ENCODE measurements at regions not wholly inside any gene's neighbourhood (a gene's known extent, or its start where the extent isn't known, plus 50 kb on each side); places are given as distances from the start of the nearest gene placed in this dataset.

DNA sequence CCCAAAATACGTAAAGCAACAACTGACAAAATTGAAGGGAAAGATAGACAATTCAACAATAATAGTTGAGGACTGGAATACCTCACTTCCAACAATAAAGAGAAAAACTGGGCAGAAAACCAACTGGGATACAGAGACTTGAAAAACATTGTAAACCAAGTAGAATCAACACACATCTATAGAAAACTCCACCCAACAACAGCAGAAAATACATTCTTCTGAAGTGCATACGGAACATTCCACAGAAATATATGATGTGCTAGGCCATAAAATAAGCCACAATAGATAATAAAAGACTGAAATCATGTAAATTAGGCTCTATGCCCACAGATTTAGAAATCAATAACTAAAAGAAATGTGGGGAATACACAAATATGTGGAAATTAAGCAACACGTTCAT is 98.4 kb upstream of the THBS1 start:
- Mint-ChIP-seq H3K4me3 (ENCODE audit: unreplicated experiment) (no peak overlapping the region), H3K27me3 (ENCODE audit: insufficient read depth, unreplicated experiment) (no peaks in the 10 kb centered on the region), H3K4me1 (ENCODE audit: low read depth, unreplicated experiment) (no peaks in the 10 kb centered on the region), H3K36me3 (ENCODE audit: insufficient read depth, unreplicated experiment) (no peaks in the 10 kb centered on the region), H3K9me3 (ENCODE audit: unreplicated experiment) (peaks cover 11% of the 10 kb centered on the region), H3K27ac (ENCODE audit: unreplicated experiment) (no peak overlapping the region)
- CTCF ChIA-PET: no interaction called here
- no peaks in the 10 kb centered on the region for H3K36me3 ChIP-seq (ENCODE audit: control insufficient read depth, insufficient read depth, low read length)
- no peaks in the 10 kb centered on the region for H3K27me3 ChIP-seq (replicated peaks; ENCODE audit: control insufficient read depth, insufficient read depth, low read length)
- DNase-seq: no peak
- POLR2A ChIA-PET: no interaction called here
- H3K4me1 ChIP-seq: no peaks in the 10 kb centered on the region
- intact Hi-C loops (cut with micrococcal nuclease; ENCODE audit: unreplicated experiment): no loop called here
- no TSS peak for BruUV-seq (replicated peaks)
- H3K9me3 ChIP-seq: no peaks in the 10 kb centered on the region
- TF ChIP-seq, protein P1, sequence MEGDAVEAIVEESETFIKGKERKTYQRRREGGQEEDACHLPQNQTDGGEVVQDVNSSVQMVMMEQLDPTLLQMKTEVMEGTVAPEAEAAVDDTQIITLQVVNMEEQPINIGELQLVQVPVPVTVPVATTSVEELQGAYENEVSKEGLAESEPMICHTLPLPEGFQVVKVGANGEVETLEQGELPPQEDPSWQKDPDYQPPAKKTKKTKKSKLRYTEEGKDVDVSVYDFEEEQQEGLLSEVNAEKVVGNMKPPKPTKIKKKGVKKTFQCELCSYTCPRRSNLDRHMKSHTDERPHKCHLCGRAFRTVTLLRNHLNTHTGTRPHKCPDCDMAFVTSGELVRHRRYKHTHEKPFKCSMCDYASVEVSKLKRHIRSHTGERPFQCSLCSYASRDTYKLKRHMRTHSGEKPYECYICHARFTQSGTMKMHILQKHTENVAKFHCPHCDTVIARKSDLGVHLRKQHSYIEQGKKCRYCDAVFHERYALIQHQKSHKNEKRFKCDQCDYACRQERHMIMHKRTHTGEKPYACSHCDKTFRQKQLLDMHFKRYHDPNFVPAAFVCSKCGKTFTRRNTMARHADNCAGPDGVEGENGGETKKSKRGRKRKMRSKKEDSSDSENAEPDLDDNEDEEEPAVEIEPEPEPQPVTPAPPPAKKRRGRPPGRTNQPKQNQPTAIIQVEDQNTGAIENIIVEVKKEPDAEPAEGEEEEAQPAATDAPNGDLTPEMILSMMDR (IDR thresholded peaks at IDR 0.05; ENCODE audit: insufficient read depth in 1 of 2, low read depth in 1 of 2, low read length in 1 of 2, severe bottlenecking in 1 of 2, unreplicated experiment in 1 of 2): no peak
- H3K4me3 ChIP-seq (ENCODE audit: low read depth, low read length): no peak overlapping the region

DNA sequence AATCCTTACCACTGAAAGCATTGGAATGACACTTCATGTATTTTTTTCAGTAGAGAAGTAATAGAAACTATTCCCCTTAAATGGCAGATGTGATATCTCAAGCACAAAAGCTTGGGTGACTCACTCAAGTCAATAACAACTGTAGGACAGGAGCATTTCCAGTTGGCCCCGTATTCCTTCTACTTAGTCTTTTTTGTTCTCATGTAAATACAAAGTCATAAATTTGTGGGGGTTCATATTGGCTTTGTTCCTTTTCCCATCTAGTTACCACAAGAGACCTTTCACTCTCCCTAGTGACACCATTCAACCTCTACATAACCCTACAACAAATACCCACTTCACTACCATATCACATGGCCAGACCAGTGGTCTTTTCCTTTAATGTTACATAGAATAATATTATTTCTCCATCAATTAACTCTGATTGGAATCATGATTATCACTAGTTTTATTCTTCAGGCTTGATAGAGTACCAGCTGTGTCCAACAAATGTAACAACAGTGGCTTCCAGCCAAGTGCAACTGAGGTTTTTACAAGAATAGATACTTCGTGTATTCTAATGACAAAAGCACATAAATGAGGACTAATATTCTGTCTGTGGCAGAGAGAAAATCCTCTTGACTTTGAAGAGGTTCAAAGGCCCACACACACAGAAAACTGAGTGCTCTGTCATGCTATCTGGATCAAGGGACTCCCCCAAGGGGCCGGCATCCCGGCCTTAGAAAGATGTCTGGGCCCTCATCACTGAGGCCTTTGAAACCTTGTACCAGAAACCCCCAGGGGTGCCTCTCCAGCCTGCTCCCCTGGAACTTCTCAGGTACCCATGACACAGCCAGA is 94.0 kb upstream of the THBS1 start:
- CTCF ChIA-PET: no interaction called here
- TF ChIP-seq, protein P1 (IDR thresholded peaks at IDR 0.05; ENCODE audit: insufficient read depth in 1 of 2, low read depth in 1 of 2, low read length in 1 of 2, severe bottlenecking in 1 of 2, unreplicated experiment in 1 of 2): no peak
- BruUV-seq (replicated peaks): no TSS peak
- intact Hi-C loops (cut with micrococcal nuclease; ENCODE audit: unreplicated experiment): no loop called here
- Histone ChIP-seq H3K4me3 (ENCODE audit: low read depth, low read length) (no peak overlapping the region), H3K4me1 (no peaks in the 10 kb centered on the region), H3K27me3 (replicated peaks; ENCODE audit: control insufficient read depth, insufficient read depth, low read length) (no peaks in the 10 kb centered on the region), H3K9me3 (no peaks in the 10 kb centered on the region), H3K36me3 (ENCODE audit: control insufficient read depth, insufficient read depth, low read length) (no peaks in the 10 kb centered on the region; the same call in 1 of the 2 replicates)
- POLR2A ChIA-PET: no interaction called here
- no peak for DNase-seq
- H3K4me3 Mint-ChIP-seq (ENCODE audit: unreplicated experiment): no peak overlapping the region
- no peaks in the 10 kb centered on the region for H3K4me1 Mint-ChIP-seq (ENCODE audit: low read depth, unreplicated experiment)
- no peaks in the 10 kb centered on the region for H3K27me3 Mint-ChIP-seq (ENCODE audit: insufficient read depth, unreplicated experiment)
- H3K9me3 Mint-ChIP-seq (ENCODE audit: unreplicated experiment): peaks cover 11% of the 10 kb centered on the region
- no peaks in the 10 kb centered on the region for H3K36me3 Mint-ChIP-seq (ENCODE audit: insufficient read depth, unreplicated experiment)
- no peak overlapping the region for H3K27ac Mint-ChIP-seq (ENCODE audit: unreplicated experiment)

DNA sequence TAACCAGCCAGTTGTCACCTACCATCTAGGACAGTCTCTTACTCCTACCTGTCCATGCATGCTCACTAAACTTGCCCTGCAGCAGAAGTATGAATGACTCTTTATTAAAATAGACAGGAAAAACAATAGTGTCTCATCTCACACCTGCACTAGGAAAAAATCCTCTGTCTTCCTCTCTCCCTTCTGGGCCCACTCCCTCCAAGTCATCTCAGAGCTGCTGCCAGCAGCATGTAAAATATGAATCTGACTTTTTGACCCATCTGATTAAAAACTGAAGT is 93.5 kb upstream of the THBS1 start:
- BruUV-seq (replicated peaks): no TSS peak
- ChIA-PET POLR2A (no interaction called here), CTCF (no interaction called here)
- Mint-ChIP-seq H3K27ac (ENCODE audit: unreplicated experiment) (no peak overlapping the region), H3K36me3 (ENCODE audit: insufficient read depth, unreplicated experiment) (no peaks in the 10 kb centered on the region), H3K9me3 (ENCODE audit: unreplicated experiment) (peaks cover 11% of the 10 kb centered on the region), H3K27me3 (ENCODE audit: insufficient read depth, unreplicated experiment) (no peaks in the 10 kb centered on the region), H3K4me1 (ENCODE audit: low read depth, unreplicated experiment) (no peaks in the 10 kb centered on the region), H3K4me3 (ENCODE audit: unreplicated experiment) (no peak overlapping the region)
- Histone ChIP-seq H3K4me3 (ENCODE audit: low read depth, low read length) (no peak overlapping the region), H3K36me3 (ENCODE audit: control insufficient read depth, insufficient read depth, low read length) (no peaks in the 10 kb centered on the region; the same call in 1 of the 2 replicates), H3K9me3 (no peaks in the 10 kb centered on the region), H3K27me3 (replicated peaks; ENCODE audit: control insufficient read depth, insufficient read depth, low read length) (no peaks in the 10 kb centered on the region), H3K4me1 (no peaks in the 10 kb centered on the region)
- TF ChIP-seq, protein P1 (IDR thresholded peaks at IDR 0.05; ENCODE audit: insufficient read depth in 1 of 2, low read depth in 1 of 2, low read length in 1 of 2, severe bottlenecking in 1 of 2, unreplicated experiment in 1 of 2): no peak
- no peak for DNase-seq
- intact Hi-C loops (cut with micrococcal nuclease; ENCODE audit: unreplicated experiment): no loop called here

Data from Caco-2 (cell line).